ENCODE measurements at regions not wholly inside any gene's neighbourhood (a gene's known extent, or its start where the extent isn't known, plus 50 kb on each side); places are given as distances from the start of the nearest gene placed in this dataset.

GRCh38 chr10:78627254-78627795 lies 441.4 kb upstream of the ZMIZ1 start:
- Histone ChIP-seq H3K27ac (ENCODE audit: low read depth, low read length) (no peak overlapping the region), H3K9me3 (ENCODE audit: low read length) (no peaks in the 10 kb centered on the region), H3K9ac (ENCODE audit: low read length) (no peak overlapping the region), H3K4me3 (ENCODE audit: low read depth in 1 of 2, low read length in 2 of 2) (no peak overlapping the region), H3K4me1 (ENCODE audit: insufficient read depth, low read length) (peaks cover 15% of the 10 kb centered on the region), H3K36me3 (ENCODE audit: insufficient read depth, low read length) (no peaks in the 10 kb centered on the region), H3K27me3 (ENCODE audit: control insufficient read depth in 1 of 2, insufficient read depth in 2 of 2, low read length in 2 of 2) (no peaks in the 10 kb centered on the region)

- H3K4me3 ChIP-seq (ENCODE audit: low read depth in 1 of 2, low read length in 2 of 2): no peak overlapping the region
- H3K9ac ChIP-seq (ENCODE audit: low read length): no peak overlapping the region
- H3K36me3 ChIP-seq (ENCODE audit: insufficient read depth, low read length): no peaks in the 10 kb centered on the region
- H3K4me1 ChIP-seq (ENCODE audit: insufficient read depth, low read length): peaks cover 7% of the 10 kb centered on the region
- H3K9me3 ChIP-seq (ENCODE audit: low read length): no peaks in the 10 kb centered on the region
- no peak overlapping the region for H3K27ac ChIP-seq (ENCODE audit: low read depth, low read length)
- H3K27me3 ChIP-seq (ENCODE audit: control insufficient read depth in 1 of 2, insufficient read depth in 2 of 2, low read length in 2 of 2): no peaks in the 10 kb centered on the region
Observed at GRCh38 chr10:78628976-78629375, 439.8 kb upstream of the ZMIZ1 start.

- H3K4me1 ChIP-seq (ENCODE audit: insufficient read depth, low read length): no peaks in the 10 kb centered on the region
- no peak overlapping the region for H3K9ac ChIP-seq (ENCODE audit: low read length)
- no peaks in the 10 kb centered on the region for H3K36me3 ChIP-seq (ENCODE audit: insufficient read depth, low read length)
- H3K27me3 ChIP-seq (ENCODE audit: control insufficient read depth in 1 of 2, insufficient read depth in 2 of 2, low read length in 2 of 2): no peaks in the 10 kb centered on the region
- no peak overlapping the region for H3K4me3 ChIP-seq (ENCODE audit: low read depth in 1 of 2, low read length in 2 of 2)
- H3K27ac ChIP-seq (ENCODE audit: low read depth, low read length): no peak overlapping the region
- no peaks in the 10 kb centered on the region for H3K9me3 ChIP-seq (ENCODE audit: low read length)
Observed at GRCh38 chr10:78629773-78630172, 439.0 kb upstream of the ZMIZ1 start.

GRCh38 chr10:78630944-78631838 lies 437.6 kb upstream of the ZMIZ1 start:
- Histone ChIP-seq H3K4me1 (ENCODE audit: insufficient read depth, low read length) (no peaks in the 10 kb centered on the region), H3K9me3 (ENCODE audit: low read length) (no peaks in the 10 kb centered on the region), H3K27ac (ENCODE audit: low read depth, low read length) (no peak overlapping the region), H3K9ac (ENCODE audit: low read length) (no peak overlapping the region), H3K36me3 (ENCODE audit: insufficient read depth, low read length) (no peaks in the 10 kb centered on the region), H3K27me3 (ENCODE audit: control insufficient read depth in 1 of 2, insufficient read depth in 2 of 2, low read length in 2 of 2) (no peaks in the 10 kb centered on the region), H3K4me3 (ENCODE audit: low read depth in 1 of 2, low read length in 2 of 2) (no peak overlapping the region)

DNA sequence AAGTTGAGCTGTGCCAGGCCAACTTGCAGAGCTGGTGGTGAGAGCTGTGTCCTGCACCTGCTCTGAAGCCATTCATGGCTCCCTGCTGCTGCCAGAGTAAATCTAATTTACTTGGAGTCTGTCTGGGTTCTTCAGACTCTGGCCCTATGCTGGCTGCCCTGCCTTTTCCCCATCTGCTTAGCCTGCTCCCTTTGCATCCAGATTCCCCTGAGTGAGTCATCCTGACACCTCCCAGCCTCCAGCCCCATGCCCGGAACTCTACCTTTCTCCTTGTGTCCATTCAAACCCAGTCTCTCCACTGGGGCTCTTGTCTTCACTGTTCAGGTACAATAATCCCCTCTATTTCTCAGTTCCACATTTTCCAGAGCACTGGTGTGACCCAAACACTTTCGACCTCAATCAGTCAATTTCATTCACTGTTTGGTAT lies 434.4 kb upstream of the ZMIZ1 start:
- Histone ChIP-seq H3K9me3 (ENCODE audit: low read length) (no peaks in the 10 kb centered on the region), H3K36me3 (ENCODE audit: insufficient read depth, low read length) (no peaks in the 10 kb centered on the region), H3K4me3 (ENCODE audit: low read depth in 1 of 2, low read length in 2 of 2) (no peak overlapping the region), H3K9ac (ENCODE audit: low read length) (no peak overlapping the region), H3K27me3 (ENCODE audit: control insufficient read depth in 1 of 2, insufficient read depth in 2 of 2, low read length in 2 of 2) (no peaks in the 10 kb centered on the region), H3K27ac (ENCODE audit: low read depth, low read length) (no peak overlapping the region), H3K4me1 (ENCODE audit: insufficient read depth, low read length) (no peaks in the 10 kb centered on the region)

DNA sequence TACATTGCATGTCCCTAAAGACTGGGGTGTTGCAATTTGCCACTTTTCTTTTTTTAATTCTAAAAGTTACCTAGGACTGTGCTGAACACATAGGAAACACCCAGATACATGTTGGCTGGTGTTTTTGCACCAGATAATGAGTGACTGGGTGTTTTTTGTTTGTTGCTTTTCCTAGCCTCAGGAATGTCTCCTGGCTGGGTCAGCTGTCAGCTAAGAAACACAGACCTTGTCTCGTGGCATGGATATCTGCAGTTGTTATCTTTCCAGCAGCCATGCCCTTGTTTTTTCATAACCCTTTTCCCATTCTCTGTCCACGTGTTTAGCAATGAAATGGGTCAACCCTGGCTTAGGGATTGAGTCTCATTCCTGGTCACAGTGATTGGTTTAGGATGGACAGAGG lies 433.9 kb upstream of the ZMIZ1 start:
- Histone ChIP-seq H3K27me3 (ENCODE audit: control insufficient read depth in 1 of 2, insufficient read depth in 2 of 2, low read length in 2 of 2) (no peaks in the 10 kb centered on the region), H3K4me1 (ENCODE audit: insufficient read depth, low read length) (no peaks in the 10 kb centered on the region), H3K27ac (ENCODE audit: low read depth, low read length) (no peak overlapping the region), H3K4me3 (ENCODE audit: low read depth in 1 of 2, low read length in 2 of 2) (no peak overlapping the region), H3K36me3 (ENCODE audit: insufficient read depth, low read length) (no peaks in the 10 kb centered on the region), H3K9me3 (ENCODE audit: low read length) (no peaks in the 10 kb centered on the region), H3K9ac (ENCODE audit: low read length) (no peak overlapping the region)

DNA sequence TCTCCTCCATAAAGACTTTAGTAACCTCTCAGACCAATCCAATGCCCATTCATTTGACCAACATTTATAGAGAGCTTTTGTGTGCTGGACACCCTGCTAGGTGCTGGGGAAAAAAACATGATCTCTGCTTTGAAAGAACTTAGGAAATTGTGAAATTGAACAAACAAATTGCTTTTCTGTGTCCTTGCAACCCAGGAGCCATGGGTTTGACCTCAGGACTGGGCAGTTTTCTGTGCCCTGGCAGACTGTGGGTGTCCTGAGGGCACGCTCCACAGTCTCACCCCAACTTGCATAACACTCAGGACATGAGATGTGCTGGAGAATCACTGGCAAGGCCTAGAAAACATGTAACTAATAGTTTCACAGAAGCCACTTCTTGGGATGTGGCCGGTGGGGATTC lies 429.1 kb upstream of the ZMIZ1 start:
- Histone ChIP-seq H3K9ac (ENCODE audit: low read length) (no peak overlapping the region), H3K4me1 (ENCODE audit: insufficient read depth, low read length) (no peaks in the 10 kb centered on the region), H3K27me3 (ENCODE audit: control insufficient read depth in 1 of 2, insufficient read depth in 2 of 2, low read length in 2 of 2) (no peaks in the 10 kb centered on the region), H3K36me3 (ENCODE audit: insufficient read depth, low read length) (no peaks in the 10 kb centered on the region), H3K4me3 (ENCODE audit: low read depth in 1 of 2, low read length in 2 of 2) (no peak overlapping the region), H3K9me3 (ENCODE audit: low read length) (no peaks in the 10 kb centered on the region), H3K27ac (ENCODE audit: low read depth, low read length) (no peak overlapping the region)

- no peak overlapping the region for H3K27ac ChIP-seq (ENCODE audit: low read depth, low read length)
- H3K4me1 ChIP-seq (ENCODE audit: insufficient read depth, low read length): no peaks in the 10 kb centered on the region
- no peak overlapping the region for H3K4me3 ChIP-seq (ENCODE audit: low read depth in 1 of 2, low read length in 2 of 2)
- H3K9ac ChIP-seq (ENCODE audit: low read length): no peak overlapping the region
- H3K36me3 ChIP-seq (ENCODE audit: insufficient read depth, low read length): no peaks in the 10 kb centered on the region
- H3K9me3 ChIP-seq (ENCODE audit: low read length): no peaks in the 10 kb centered on the region
- H3K27me3 ChIP-seq (ENCODE audit: control insufficient read depth in 1 of 2, insufficient read depth in 2 of 2, low read length in 2 of 2): no peaks in the 10 kb centered on the region
Observed at GRCh38 chr10:78640796-78641636, 427.8 kb upstream of the ZMIZ1 start.

- H3K4me3 ChIP-seq (ENCODE audit: low read depth in 1 of 2, low read length in 2 of 2): no peak overlapping the region
- no peaks in the 10 kb centered on the region for H3K9me3 ChIP-seq (ENCODE audit: low read length)
- no peaks in the 10 kb centered on the region for H3K27me3 ChIP-seq (ENCODE audit: control insufficient read depth in 1 of 2, insufficient read depth in 2 of 2, low read length in 2 of 2)
- H3K4me1 ChIP-seq (ENCODE audit: insufficient read depth, low read length): no peaks in the 10 kb centered on the region
- no peak overlapping the region for H3K27ac ChIP-seq (ENCODE audit: low read depth, low read length)
- H3K36me3 ChIP-seq (ENCODE audit: insufficient read depth, low read length): no peaks in the 10 kb centered on the region
- H3K9ac ChIP-seq (ENCODE audit: low read length): no peak overlapping the region
Observed at GRCh38 chr10:78641693-78642092, 427.1 kb upstream of the ZMIZ1 start.

- Histone ChIP-seq H3K4me3 (ENCODE audit: low read depth in 1 of 2, low read length in 2 of 2) (no peak overlapping the region), H3K36me3 (ENCODE audit: insufficient read depth, low read length) (no peaks in the 10 kb centered on the region), H3K9me3 (ENCODE audit: low read length) (no peaks in the 10 kb centered on the region), H3K4me1 (ENCODE audit: insufficient read depth, low read length) (no peaks in the 10 kb centered on the region), H3K27ac (ENCODE audit: low read depth, low read length) (no peak overlapping the region), H3K27me3 (ENCODE audit: control insufficient read depth in 1 of 2, insufficient read depth in 2 of 2, low read length in 2 of 2) (no peaks in the 10 kb centered on the region), H3K9ac (ENCODE audit: low read length) (no peak overlapping the region)
Observed at GRCh38 chr10:78642269-78642816, 426.4 kb upstream of the ZMIZ1 start.

- Histone ChIP-seq H3K4me1 (ENCODE audit: insufficient read depth, low read length) (no peaks in the 10 kb centered on the region), H3K36me3 (ENCODE audit: insufficient read depth, low read length) (no peaks in the 10 kb centered on the region), H3K9me3 (ENCODE audit: low read length) (no peaks in the 10 kb centered on the region), H3K9ac (ENCODE audit: low read length) (no peak overlapping the region), H3K27me3 (ENCODE audit: control insufficient read depth in 1 of 2, insufficient read depth in 2 of 2, low read length in 2 of 2) (no peaks in the 10 kb centered on the region), H3K27ac (ENCODE audit: low read depth, low read length) (no peak overlapping the region), H3K4me3 (ENCODE audit: low read depth in 1 of 2, low read length in 2 of 2) (no peak overlapping the region)
Observed at GRCh38 chr10:78643513-78643912, 425.3 kb upstream of the ZMIZ1 start.
